TTC549 (cell line): ENCODE measurements at regions not wholly inside any gene's neighbourhood (a gene's known extent, or its start where the extent isn't known, plus 50 kb on each side); places are given as distances from the start of the nearest gene placed in this dataset.

Experiments used
- FAIRE-seq: peaks from 2 replicates; lab custom pipeline; 2012; peaks lifted over from hg19 to GRCh38; lab: Jason Lieb, UNC

DNA sequence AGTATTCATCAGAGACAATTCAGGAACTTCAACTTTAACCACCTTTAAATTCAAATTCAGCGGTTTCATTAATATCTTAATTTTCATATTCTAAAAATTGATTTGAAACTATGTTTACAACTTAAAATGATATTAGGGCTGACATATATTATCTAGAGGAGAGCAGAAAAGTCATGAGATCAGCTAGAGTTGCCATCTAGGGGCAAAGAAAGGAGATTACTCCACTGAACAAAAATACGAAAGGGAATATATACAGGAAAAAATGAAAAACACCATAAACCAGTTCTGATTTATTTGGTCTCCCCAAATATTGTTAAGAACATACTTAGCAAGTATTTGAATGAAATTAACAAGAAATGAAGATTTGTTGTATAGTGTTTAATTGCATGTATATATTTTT is 946.3 kb downstream of the DTWD2 start:
- no peak for FAIRE-seq

DNA sequence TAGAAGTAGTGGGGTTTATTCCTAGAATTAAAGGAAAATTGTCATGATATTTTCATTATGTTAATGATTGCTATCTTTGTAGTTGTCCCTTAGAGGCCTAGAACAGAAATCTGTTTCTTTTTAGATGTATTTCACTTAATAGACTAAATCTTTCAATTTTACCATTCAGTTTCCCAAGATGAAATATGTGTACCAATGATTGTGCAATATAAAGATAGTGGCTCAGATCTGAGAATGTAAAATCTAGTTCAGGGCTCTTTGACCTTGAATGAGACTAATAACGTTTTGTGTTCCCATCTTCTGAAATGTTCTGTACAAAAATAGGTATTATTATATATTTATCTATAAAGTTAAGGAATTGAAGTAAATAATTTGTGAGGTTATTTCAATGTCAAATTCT is 947.9 kb downstream of the DTWD2 start:
- no peak for FAIRE-seq

DNA sequence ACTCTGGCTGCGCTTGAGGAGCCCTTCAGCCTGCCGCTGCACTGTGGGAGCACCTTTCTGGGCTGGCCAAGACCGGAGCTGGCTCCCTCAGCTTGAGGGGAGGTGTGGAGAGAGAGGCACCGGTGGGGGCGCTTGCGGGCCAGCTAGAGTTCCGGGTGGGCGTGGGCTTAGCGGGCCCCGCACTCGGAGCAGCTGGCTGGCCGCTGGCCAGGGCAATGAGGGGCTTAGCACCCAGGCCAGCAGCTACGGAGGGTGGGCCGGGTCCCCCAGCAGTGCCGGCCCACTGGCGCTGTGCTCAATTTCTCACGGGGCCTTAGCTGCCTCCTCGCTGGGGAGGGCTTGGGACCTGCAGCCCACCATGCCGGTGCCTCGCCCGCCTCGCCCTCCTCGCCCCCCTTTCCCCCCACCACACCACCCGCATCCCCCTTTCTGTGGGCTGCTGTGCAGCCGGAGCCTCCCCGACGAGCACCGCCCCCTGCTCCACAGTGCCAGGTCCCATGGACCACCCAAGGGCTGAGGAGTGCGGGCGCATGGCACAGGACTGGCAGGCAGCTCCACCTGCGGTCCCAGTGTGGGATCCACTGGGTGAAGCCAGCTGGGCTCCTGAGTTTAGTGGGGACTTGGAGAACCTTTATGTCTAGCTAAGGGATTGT is 954.5 kb downstream of the DTWD2 start:
- no peak for FAIRE-seq

DNA sequence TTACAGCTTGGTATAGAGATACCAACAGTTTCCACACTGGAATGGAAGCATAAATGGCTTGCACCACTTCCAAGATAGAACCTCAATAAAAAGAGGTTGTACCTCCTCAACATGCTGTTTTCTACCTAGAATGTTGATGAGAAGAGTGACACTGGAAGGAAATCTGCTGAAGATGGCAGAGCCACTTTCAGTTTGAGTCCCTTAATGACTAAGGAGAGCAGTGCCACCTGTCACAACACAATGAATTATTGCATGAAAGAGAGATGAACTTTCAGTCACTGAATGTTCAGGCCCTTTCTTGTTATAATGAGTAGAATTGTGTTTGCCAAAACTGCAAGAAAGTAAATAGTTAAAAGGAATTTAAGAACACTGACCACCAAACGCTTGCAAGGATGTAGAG is 958.5 kb downstream of the DTWD2 start:
- no peak for FAIRE-seq

DNA sequence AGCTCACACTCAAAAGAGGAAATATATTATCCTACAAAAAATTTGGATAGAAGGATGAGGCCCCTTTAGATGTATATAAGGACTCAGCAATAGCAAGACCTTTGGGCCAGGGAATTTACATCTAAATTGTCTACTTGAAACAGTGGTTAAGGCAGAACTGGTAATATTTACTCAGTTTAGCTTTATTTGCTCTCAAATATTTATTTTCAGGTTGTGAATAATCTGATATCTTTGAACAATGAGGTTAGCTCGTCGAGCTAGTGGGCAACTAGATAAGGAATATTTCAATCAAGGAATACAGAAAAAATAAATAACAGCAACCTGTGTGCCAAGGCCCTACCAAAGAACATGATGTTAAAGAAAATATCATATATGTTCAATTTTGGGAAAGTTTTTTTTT is 966.3 kb downstream of the DTWD2 start:
- FAIRE-seq: no peak

DNA sequence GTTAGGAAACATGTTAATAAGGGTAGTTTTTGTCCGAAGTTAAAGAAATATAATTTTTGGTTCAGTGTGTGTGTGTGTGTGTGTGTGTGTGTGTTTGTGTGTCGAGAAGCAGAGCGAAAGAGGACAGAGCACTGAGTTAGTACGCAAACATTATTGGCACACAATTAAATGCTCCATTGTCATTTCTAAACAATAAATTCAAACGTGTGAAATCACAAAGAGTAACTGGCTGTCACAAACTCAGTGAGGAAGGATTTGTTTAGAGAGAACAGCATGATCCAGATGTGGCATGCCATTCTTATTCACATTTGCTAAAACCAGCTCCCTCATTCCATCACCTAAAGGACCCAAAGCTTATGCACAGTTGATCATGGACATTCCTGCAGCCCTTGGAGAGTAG is 970.8 kb downstream of the DTWD2 start:
- FAIRE-seq: no peak

DNA sequence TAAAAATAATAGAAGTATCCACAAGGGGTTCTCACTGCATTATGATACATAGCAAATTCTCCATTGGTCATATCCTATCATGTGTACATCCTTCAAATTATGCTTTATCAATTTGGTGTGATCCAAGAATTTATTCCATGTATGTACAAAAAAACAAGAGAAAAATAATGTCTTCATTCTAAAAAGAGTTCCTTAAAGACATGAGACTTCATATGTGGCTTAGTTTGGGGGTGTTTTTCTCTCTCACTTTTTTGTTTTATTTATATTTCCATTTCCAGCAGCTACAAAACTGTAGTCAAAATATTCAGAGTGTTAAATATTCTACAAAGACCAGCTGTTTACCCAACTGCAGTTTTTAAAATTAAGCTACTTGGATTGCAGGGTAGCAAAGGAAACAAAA is 972.0 kb downstream of the DTWD2 start:
- no peak for FAIRE-seq

DNA sequence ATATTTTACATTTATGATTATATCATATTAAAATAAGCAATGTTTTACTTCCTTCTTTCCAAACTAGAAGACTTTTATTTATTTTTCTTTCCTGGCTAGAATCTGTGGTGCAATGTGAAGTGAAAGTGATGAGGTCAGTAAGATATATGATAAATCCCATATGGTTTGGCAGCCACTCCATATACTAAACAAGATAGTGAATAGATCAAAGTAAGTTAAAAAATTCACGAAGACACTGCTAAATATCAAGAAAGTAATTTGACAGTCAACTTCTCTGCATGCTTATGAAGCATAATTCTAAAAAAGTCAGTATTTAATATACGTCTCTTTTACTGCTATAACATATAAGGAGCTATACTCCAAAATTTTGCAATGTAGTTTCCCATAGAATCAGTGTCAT is 972.8 kb downstream of the DTWD2 start:
- no peak for FAIRE-seq

DNA sequence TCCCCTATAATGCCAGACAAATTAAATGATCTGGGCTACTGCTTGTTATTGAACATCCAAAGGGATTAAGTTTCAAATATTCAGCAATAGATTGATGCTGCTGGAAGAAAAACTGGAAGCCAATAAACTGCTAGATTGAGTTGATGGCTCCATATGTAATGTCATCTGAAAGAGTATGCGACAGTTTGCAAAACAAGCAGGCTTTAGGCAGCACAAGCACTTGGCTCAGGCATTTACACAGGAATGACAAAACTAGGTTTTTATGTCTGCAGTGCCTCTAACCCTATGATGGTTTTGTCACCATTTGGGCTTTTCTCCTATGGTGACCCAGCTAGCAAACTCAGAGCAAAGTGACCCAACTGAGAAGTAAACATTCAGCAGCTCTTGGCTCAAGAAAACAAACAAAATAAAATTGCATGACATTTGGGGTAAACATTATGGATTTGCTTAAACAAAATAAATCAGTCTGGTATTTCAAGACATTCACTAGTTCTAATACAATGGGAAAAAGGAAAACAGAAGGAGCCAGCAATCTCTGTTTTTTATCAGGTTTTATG is 978.5 kb downstream of the DTWD2 start:
- FAIRE-seq: no peak

DNA sequence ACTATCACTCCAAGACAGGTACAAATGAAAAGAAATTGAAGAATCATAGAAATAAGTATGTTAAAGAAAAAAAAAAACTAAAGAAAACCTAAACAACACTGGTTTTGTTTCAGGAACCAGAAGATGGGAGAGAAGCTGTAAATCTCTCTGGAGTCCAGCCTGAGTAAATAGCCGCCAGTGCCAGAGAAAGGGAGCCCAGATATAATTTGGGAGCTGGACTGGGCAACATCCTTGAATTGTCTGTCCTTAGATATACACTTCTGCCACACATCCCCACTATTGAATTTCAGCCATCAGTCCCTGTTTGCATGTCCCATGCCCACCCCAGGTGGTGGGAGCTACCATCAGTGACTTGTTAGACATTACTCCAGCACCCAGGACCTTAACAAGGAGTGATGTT is 979.6 kb downstream of the DTWD2 start:
- no peak for FAIRE-seq

DNA sequence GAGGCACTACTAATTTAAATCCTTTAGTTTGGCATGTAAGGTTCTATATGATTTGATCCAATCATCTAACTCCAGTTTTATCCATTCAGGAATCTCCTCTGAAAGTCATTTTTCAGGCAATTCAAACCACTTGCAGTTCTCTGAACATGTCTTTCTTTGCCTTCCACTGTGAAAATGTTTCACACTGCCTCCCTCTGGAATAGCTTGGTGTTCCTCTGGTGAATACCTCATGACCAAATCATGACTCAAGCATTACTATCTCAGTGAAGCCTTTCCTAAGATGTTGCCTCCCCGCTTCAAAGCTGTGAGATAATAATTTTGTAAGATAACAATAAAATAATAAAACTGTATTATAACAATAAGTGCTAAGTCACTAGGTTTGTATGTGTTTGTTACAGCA is 981.1 kb downstream of the DTWD2 start:
- FAIRE-seq: no peak

DNA sequence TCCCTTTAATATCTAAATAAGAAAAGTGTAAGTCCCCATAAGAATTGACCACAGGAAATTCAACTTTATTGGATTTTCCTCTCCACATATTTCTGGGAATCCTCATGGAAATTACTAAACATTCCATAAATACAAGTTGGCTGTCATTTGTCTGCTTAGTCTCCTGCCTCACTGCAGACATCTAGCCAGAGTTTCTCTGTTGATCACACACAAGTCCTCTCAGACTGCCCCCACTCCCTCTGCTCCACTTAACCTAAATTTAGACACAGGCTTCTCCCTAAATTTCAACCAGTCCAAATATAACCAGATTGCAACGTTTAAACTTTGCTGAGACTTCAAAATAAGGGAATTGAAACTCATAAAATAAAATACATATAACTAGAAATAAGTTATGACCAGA is 982.1 kb downstream of the DTWD2 start:
- no peak for FAIRE-seq

DNA sequence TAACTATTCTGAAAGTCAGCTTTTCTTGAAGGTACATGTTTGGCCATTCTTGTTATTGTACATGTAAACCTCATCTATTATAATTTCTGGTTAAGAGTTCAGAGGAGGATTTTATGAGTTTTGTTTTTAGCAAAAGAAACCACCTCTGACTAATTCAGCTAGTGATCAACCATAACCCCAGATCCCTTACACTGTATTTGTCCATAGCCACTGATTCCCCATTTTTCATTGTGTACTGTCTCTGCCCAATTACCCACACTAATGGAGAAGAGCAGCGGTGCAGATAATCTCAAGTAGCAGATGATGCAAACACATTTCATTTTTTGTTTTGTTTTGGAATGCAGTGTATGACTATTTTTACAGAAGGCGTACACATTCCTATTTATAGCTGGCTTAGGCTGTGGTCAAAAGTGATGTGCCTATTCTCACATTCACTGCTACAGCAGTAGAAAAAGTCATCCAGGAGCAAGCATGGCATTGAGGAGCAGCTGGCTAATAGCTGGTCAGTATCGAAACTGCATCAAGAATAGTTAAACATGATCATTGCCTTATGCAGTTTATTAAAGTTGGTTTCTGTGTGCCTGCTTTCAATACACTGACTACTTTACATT is 988.3 kb downstream of the DTWD2 start:
- FAIRE-seq: no peak

DNA sequence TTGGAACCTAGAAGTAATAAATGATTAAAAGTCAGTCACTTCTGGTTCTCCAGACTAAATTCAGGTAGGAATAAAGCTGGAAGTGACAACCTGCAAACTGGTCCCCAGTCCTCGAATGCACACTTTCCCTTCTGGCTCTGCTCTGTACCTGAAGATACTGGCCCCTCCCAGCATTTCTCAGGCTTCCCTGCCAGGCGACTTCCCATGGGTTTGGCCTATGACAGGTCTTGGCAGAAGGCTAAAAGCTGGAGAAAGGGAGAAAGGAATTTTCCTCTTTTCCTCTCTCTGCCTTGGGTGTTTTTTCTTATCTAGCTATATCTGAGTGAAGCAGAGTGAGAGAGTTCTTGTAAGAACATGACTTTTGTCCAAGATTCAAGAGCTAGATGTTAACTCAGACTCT is 1005.7 kb downstream of the DTWD2 start:
- no peak for FAIRE-seq

DNA sequence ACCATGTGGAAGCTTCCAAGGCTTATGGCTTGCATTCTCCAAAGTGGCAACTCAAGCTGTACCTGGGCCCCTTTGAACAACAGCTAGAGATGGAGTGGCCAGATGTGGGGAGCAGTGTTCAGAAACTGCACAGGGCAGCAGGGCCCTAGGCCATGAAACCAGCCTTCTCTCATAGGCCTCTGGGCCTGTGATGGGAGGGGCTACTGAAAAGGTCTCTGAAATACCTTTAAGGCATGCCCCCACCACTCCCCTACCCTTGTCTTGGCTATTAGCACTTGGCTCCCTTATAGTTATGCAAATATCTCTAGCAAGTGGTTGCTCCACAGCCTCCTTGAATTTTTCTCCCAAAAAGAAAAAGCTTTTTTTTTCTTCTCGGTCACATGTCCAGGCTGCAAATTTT is 1014.6 kb downstream of the DTWD2 start:
- no peak for FAIRE-seq

DNA sequence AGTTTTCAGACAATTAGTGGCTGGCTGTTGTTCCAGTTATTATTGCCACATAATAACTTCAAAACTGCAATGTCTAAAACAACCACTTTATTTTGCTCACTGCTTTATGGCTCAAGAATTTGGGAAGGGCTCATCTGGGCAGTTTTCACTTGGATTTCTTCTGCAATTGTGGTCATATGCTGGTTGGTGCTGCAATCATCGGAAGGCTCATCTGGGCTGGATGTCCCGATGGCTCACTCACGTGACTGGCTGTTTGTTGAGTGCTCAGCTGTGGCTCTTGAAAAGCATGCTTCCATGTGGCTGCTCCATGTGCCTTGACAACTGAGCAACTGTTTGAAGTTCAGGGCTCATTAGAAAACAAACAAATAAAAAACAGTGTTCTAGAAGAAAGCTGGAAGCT is 1032.5 kb downstream of the DTWD2 start:
- no peak for FAIRE-seq

DNA sequence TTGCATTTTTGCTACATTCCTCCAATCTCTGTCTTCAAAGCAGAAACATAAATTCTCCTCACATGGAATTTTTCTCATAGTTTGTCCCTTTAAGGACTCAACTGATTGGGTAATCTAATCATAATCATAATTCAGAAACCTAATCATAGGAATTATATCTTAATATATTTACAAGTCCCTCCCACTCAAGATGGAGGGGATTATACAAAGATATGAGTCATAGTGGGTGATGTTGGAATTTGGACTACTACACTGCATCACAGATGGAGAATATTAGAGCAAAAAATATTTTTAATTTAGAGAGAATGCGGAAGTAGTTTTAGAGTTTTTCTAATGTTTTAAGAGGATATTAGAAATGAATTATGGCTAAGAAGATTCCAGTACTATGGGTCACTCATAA is 1034.0 kb downstream of the DTWD2 start:
- FAIRE-seq: no peak

DNA sequence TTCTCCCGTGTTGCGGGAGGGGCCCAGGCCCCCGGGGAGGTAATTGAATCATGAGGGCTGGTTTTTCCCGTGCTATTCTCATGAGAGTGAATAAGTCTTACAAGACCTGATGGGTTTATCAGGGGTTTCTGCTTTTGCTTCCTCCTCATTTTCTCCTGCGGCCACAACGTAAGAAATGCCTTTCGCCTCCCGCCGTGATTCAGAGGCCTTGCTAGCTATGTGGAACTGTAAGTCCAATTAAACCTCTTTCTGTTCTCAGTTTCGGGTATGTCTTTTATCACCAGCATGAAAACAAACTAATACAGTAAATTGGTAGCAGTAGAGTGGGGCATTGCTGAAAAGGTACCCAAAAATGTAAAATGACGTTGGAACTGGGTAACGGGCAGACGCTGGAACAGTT is 1035.1 kb downstream of the DTWD2 start:
- FAIRE-seq: no peak

DNA sequence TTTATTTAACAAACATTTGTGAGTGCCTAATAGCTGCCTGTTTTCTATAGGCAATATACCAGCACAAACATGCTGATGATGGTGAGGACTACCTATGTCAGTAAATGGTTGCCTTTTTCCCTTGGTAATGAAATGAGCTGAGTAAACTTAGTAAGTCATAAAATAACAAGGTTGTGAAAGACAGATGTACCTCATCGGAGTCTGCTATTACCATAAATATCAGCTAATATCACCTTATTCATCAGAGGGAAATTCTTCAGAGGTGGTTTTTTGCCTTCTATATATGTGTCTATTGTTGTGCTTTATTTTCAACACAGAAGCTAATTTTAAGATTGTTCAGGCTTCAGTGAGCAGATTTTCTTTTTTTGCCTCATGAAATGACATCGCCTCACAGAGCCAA is 1040.5 kb downstream of the DTWD2 start:
- no peak for FAIRE-seq

DNA sequence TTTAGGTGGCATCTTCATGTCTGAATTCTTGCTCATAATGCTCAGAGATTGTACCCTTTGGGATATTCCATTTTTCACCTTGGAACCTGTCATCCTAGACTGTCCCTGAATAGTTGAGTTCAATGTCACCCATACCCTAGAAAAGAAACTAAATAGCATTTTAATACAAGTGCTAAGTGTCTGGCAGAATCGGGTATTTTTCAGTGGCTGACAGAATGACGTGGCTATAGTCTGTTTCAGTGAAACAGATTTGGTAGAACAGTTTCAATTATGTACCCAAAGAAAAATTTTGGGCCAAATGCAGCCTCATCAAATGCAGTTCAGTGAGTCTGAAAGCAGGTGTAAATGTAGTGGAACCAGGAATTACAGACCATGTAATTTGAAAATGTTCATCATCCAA is 1041.2 kb downstream of the DTWD2 start:
- FAIRE-seq: no peak

DNA sequence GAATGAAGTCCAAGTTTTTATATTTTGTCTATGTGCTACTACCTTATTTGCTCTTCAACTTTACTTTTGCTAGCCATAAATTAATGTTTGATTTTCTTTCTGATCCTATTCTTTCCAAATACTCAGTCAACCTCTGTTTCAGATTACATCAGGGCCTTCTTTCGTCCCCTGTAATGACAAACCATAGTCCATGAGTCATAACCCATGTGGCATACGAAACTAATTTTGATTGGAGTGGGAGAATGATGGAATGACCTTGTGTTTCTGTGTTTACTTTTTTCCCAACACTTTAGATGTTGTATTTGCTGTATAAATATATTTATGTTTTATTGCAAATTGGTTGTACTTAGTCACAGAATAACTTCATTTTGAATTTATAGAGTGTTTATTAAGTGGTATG is 1043.1 kb downstream of the DTWD2 start:
- no peak for FAIRE-seq

DNA sequence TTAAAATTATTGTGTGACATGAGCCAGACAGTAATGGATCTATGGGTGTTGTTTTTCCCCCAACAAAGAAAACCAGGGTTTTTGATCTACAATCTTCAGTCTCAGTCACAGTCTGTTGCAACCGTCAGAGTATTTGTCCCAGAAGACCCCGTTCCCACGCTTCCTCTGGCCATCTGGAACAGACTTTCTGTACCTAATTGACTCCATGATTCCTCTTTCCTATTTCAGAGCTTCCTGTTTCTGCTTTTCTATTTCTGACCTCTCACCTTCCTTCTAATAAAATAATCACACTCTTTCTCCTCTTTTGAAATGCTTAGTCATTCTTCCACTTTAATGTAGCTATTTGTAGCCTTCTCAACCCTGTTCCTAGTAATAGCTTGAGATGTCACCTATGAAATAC is 1044.8 kb downstream of the DTWD2 start:
- FAIRE-seq: no peak

DNA sequence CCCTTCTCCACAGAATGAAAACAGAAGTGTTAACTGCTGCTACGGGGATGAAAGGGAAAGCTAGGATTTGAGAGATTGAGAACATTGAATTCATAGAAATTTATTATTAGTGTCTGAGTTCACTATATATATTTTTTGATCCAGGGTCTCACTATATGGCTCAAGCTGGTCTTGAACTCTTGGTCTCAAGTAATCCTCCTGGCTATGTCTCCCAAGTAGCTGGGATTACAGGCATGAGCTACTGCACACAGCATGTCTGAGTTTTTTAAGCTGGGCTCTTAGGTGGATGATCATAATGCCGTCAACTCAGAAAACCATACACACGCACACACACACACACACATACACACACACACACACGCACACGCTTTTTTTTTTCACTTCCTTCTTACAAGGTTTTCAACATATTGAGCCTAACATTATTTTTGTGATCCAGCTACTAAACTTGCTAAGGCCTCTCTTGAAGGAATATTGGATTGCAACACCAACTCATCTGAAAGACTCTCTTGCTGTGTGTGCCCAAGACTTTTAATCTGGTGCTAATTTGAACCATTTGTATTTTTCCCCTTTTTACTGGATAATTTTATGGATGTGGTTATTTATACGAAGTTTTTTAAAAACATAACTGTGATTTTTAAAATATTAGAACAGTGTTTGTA is 1045.4 kb downstream of the DTWD2 start:
- FAIRE-seq: no peak

DNA sequence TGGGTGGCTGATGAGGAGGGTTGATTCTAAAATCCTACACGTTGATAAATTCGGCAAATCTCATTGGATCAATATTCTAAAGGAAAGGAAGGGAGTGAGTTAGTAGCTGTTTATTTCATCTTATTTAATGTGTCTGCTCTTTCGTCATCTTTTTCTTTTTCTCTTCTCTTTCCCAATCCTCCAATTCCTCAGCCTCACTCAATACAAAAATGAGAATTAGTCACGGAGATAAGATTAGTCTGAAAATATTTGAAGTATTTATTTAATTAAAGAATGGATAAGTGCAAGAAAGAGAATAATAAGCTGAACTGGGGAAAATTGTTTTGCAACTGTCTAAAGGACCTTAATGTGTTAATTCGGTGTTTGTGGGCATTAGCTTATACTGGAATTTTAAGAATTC is 1095.1 kb downstream of the DTWD2 start:
- FAIRE-seq: no peak
